DOHH2 (cell line): ENCODE measurements at regions not wholly inside any gene's neighbourhood (a gene's known extent, or its start where the extent isn't known, plus 50 kb on each side); places are given as distances from the start of the nearest gene placed in this dataset.

ENCODE experiments used
- H3F3A ChIP-seq: fragments of 200-600 bp; sonication (generic), shearing (Covaris generic); 2 replicates; pipeline ENCODE4 v1.6.0; 2016; ENCODE audit warnings: antibody characterized with exemption, mild to moderate bottlenecking; ENCODE audit not compliant: control insufficient read depth, insufficient read depth
- H3K27ac ChIP-seq: fragments of 200-600 bp; sonication (generic); 2 replicates; pipeline ENCODE4 v1.5.1; 2014; ENCODE audit warnings: low read depth, mild to moderate bottlenecking, low read length, moderate library complexity
- H3K27me3 ChIP-seq: fragments of 200-600 bp; sonication (generic); 2 replicates; pipeline ENCODE4 v1.6.1; 2014; ENCODE audit warnings: mild to moderate bottlenecking, low read length, mixed read lengths; ENCODE audit not compliant: control insufficient read depth
- H3K36me3 ChIP-seq: fragments of 200-600 bp; sonication (generic); 2 replicates; pipeline ENCODE4 v1.6.1; 2014; ENCODE audit warnings: mild to moderate bottlenecking, low read length, moderate library complexity, mixed read lengths; ENCODE audit not compliant: control insufficient read depth
- H3K4me1 ChIP-seq: fragments of 200-600 bp; sonication (generic); 2 replicates; pipeline ENCODE4 v1.6.1; 2014; ENCODE audit warnings: mild to moderate bottlenecking, low read length, mixed read lengths; ENCODE audit not compliant: control insufficient read depth
- H3K4me2 ChIP-seq: fragments of 200-600 bp; sonication (generic); 2 replicates; pipeline ENCODE4 v1.6.0; 2014; ENCODE audit warnings: mild to moderate bottlenecking, low read length, moderate library complexity
- H3K4me3 ChIP-seq: fragments of 200-600 bp; sonication (generic); 2 replicates; pipeline ENCODE4 v1.5.1; 2014; ENCODE audit warnings: mild to moderate bottlenecking, low read length, mixed read lengths
- H3K79me2 ChIP-seq: fragments of 200-600 bp; sonication (generic); 2 replicates; pipeline ENCODE4 v1.6.1; 2014; ENCODE audit warnings: mild to moderate bottlenecking, low read length, mixed read lengths; ENCODE audit not compliant: control insufficient read depth
- H3K9me2 ChIP-seq: fragments of 200-600 bp; sonication (generic); replicated peaks from 2 replicates; pipeline ENCODE4 v1.6.1; 2014; ENCODE audit warnings: mild to moderate bottlenecking, low read length, mixed read lengths; ENCODE audit not compliant: control insufficient read depth
- H3K9me3 ChIP-seq: fragments of 200-600 bp; sonication (generic); 2 replicates; pipeline ENCODE4 v1.6.1; 2014; ENCODE audit warnings: antibody characterized with exemption, low read length, mixed read lengths; ENCODE audit not compliant: control insufficient read depth, insufficient read depth
- H4K20me1 ChIP-seq: fragments of 200-600 bp; sonication (generic); 2 replicates; pipeline ENCODE4 v1.6.0; 2014; ENCODE audit warnings: low read depth, mild to moderate bottlenecking, antibody characterized with exemption, low read length, moderate library complexity; ENCODE audit not compliant: control insufficient read depth, insufficient read depth
- EZH2phosphoT487 ChIP-seq: fragments of 200-600 bp; sonication (generic); IDR thresholded peaks from 2 replicates; pipeline ENCODE4 v1.6.1; 2017; ENCODE audit warnings: borderline replicate concordance, mild to moderate bottlenecking, antibody characterized with exemption, low read length, moderate library complexity, mixed read lengths
- TF ChIP-seq, protein P1 (sequence below): fragments of 200-600 bp; sonication (generic); IDR thresholded peaks from one replicate; pipeline ENCODE4 v1.5.1; 2014; ENCODE audit warnings: antibody characterized with exemption, mild to moderate bottlenecking, low read depth, low read length; ENCODE audit not compliant: poor library complexity, severe bottlenecking

DNA sequence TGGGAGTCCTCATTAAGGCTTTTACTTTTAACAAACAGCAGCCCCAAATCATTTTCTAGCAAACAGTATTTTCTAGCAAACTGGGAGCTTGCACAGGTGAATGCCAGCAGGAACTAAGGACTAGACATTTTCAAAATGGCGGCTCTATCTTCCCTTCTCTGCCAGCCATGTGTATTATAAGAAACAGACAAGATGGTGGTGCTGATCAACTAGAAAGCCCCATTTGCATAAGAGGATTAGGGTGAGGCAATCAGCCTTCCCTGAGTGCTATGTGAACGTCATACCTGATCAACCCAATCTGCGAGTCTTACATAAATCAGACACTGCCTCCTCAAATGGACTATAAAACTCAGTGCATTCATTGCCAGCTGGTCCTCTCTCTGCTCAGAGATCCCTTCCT lies 479.6 kb downstream of the IPMK start:
- H3K9me3 ChIP-seq, result no peaks in the 10 kb centered on the region
- no peak overlapping the region for H3K4me3 ChIP-seq
- H4K20me1 ChIP-seq, result no peaks in the 10 kb centered on the region
- TF ChIP-seq, protein P1, sequence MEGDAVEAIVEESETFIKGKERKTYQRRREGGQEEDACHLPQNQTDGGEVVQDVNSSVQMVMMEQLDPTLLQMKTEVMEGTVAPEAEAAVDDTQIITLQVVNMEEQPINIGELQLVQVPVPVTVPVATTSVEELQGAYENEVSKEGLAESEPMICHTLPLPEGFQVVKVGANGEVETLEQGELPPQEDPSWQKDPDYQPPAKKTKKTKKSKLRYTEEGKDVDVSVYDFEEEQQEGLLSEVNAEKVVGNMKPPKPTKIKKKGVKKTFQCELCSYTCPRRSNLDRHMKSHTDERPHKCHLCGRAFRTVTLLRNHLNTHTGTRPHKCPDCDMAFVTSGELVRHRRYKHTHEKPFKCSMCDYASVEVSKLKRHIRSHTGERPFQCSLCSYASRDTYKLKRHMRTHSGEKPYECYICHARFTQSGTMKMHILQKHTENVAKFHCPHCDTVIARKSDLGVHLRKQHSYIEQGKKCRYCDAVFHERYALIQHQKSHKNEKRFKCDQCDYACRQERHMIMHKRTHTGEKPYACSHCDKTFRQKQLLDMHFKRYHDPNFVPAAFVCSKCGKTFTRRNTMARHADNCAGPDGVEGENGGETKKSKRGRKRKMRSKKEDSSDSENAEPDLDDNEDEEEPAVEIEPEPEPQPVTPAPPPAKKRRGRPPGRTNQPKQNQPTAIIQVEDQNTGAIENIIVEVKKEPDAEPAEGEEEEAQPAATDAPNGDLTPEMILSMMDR, result no peak
- TF ChIP-seq EZH2phosphoT487, result no peak
- H3K36me3 ChIP-seq, result no peaks in the 10 kb centered on the region
- H3K9me2 ChIP-seq, result no peaks in the 10 kb centered on the region
- no peaks in the 10 kb centered on the region for H3F3A ChIP-seq
- no peaks in the 10 kb centered on the region for H3K79me2 ChIP-seq
- H3K4me1 ChIP-seq, result no peaks in the 10 kb centered on the region
- no peak overlapping the region for H3K4me2 ChIP-seq
- H3K27me3 ChIP-seq, result no peaks in the 10 kb centered on the region
- no peak overlapping the region for H3K27ac ChIP-seq

DNA sequence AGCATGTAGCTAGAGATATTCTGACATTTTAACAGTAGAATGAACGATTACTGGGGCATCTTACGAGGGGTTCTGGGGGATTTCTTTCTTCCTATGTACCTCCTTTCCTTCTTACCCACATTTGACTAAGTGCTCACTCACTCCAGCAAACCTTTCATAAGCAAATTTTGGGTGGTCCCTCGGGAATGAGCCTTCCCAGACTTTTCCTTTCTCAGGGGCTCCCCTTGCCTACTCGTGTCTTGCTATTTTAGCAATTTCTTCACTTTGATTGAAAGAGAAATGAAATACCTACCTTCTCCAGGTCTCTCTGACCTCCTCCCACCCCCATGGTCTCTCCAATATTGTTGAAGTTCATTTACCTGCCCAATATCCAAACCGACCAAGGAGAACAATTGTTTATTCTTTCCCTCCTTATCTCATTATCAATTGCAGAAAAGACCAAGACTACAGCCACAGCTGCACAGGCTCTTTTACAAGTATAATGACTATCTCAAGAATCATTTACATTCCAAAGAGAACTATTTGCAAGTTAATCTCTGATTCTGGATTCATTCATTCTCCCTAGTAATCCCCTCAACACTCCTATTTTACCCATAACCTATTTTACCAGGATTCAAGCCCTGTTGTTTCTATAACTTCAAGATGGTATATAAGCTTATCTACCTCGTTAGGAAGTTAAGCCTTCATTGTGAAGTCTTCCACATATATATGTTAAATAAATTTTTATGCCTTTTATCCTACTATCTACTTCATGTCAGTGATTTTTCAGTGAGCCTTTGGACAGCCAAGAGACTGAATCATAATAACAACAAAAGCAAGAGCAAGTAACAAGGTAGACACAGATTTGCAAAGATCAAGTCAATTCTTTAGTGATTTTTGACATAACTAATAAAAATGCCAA lies 480.6 kb downstream of the IPMK start:
- H3K4me1 ChIP-seq, result no peaks in the 10 kb centered on the region
- no peak overlapping the region for H3K4me3 ChIP-seq
- H3K9me3 ChIP-seq, result no peaks in the 10 kb centered on the region

DNA sequence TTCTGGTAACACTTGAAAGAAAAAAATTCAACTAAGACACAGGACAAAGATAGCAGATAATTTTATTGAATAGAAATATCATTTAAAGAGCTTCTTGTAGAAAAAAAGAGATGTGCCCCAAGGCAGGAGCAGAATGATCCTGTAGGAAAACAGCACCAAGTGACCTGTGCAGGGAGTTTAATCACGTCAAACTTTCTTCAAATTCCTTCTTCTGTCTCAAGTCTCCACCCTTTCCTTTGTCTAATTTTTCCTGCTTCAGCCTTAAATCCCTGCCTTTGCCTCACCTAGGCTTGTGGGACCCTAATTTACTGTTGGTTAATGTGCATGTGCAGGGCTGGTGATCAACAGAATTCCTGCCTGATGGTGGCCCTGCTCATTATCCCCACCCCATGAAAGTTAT lies 481.4 kb downstream of the IPMK start:
- no peaks in the 10 kb centered on the region for H3K9me3 ChIP-seq
- H3F3A ChIP-seq, result no peaks in the 10 kb centered on the region
- no peak overlapping the region for H3K4me2 ChIP-seq
- no peaks in the 10 kb centered on the region for H3K27me3 ChIP-seq
- H3K79me2 ChIP-seq, result no peaks in the 10 kb centered on the region
- no peak overlapping the region for H3K4me3 ChIP-seq
- H4K20me1 ChIP-seq, result no peaks in the 10 kb centered on the region
- no peaks in the 10 kb centered on the region for H3K4me1 ChIP-seq
- no peaks in the 10 kb centered on the region for H3K9me2 ChIP-seq
- no peak overlapping the region for H3K27ac ChIP-seq
- no peak for TF ChIP-seq EZH2phosphoT487
- TF ChIP-seq, protein P1, result no peak
- H3K36me3 ChIP-seq, result no peaks in the 10 kb centered on the region

More for the DNA sequence above, 480.6 kb downstream of the IPMK start:
- Histone ChIP-seq H4K20me1 (no peaks in the 10 kb centered on the region), H3K36me3 (no peaks in the 10 kb centered on the region), H3K27me3 (no peaks in the 10 kb centered on the region), H3K27ac (no peak overlapping the region), H3K79me2 (no peaks in the 10 kb centered on the region), H3K4me2 (no peak overlapping the region), H3K9me2 (no peaks in the 10 kb centered on the region), H3F3A (no peaks in the 10 kb centered on the region)
- no peak for TF ChIP-seq EZH2phosphoT487
- TF ChIP-seq, protein P1, result no peak
